ENCODE measurements at regions not wholly inside any gene's neighbourhood (a gene's known extent, or its start where the extent isn't known, plus 50 kb on each side); places are given as distances from the start of the nearest gene placed in this dataset.

- TF ChIP-seq CTCF (conservative IDR thresholded peaks at IDR 0.05; ENCODE audit: low read depth, low read length) = no peak
- TF ChIP-seq POLR2A (IDR thresholded peaks at IDR 0.05; ENCODE audit: low read depth, low read length) = no peak
- TF ChIP-seq BHLHE40 (IDR thresholded peaks at IDR 0.05; ENCODE audit: low read depth, low read length) = no peak
- TF ChIP-seq RCOR1 (IDR thresholded peaks at IDR 0.05; ENCODE audit: insufficient replicate concordance, low read length) = no peak
- TF ChIP-seq CEBPB (IDR thresholded peaks at IDR 0.05; ENCODE audit: low read depth, low read length) = no peak
- no peak for TF ChIP-seq ELK1 (IDR thresholded peaks at IDR 0.05; ENCODE audit: borderline replicate concordance, low read depth, low read length)
- no peak for TF ChIP-seq MXI1 (IDR thresholded peaks at IDR 0.05; ENCODE audit: borderline replicate concordance, low read depth, low read length)
- TF ChIP-seq RAD21 (IDR thresholded peaks at IDR 0.05; ENCODE audit: low read length) = no peak
Observed at GRCh38 chr1:177811429-177811828, 158.4 kb downstream of the SEC16B start.
